Panc1 (cell line): ENCODE measurements at regions not wholly inside any gene's neighbourhood (a gene's known extent, or its start where the extent isn't known, plus 50 kb on each side); places are given as distances from the start of the nearest gene placed in this dataset.

Experiments
- POLR2AphosphoS5 ChIP-seq: IDR thresholded peaks from 2 replicates; pipeline ENCODE4 v1.6.1; 2012; ENCODE audit warnings: mild to moderate bottlenecking, low read depth, low read length, moderate library complexity
- TF ChIP-seq, protein P1 (sequence below), 2 experiments: IDR thresholded peaks; 2 replicates each; pipeline ENCODE4 v1.6.1; 2011 to 2012; ENCODE audit warnings: low read depth in 2 of 2, control low read depth in 1 of 2, low read length in 1 of 2, mild to moderate bottlenecking in 1 of 2, moderate library complexity in 1 of 2; ENCODE audit not compliant: insufficient read depth in 1 of 2

DNA sequence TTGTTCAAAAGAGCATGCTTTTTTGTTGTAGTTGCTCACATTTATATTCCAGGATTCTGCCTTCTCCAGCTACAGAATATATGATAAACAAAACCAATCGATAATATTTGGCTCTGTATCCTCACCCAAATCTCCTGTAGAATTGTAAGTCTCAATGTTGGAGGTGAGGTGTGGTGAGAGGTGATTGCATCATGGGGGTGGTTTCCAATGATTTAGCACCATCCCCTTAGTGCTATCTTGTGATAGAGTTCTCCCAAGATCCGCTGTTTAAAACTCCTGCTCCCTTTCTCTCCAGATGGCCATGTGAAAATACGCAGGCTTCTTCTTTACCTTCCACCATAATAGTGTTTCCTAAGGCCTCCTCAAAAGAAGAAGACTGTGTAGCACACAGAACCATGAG is 98.7 kb upstream of the SCN7A start:
- TF ChIP-seq POLR2AphosphoS5 = no peak
- TF ChIP-seq, protein P1, sequence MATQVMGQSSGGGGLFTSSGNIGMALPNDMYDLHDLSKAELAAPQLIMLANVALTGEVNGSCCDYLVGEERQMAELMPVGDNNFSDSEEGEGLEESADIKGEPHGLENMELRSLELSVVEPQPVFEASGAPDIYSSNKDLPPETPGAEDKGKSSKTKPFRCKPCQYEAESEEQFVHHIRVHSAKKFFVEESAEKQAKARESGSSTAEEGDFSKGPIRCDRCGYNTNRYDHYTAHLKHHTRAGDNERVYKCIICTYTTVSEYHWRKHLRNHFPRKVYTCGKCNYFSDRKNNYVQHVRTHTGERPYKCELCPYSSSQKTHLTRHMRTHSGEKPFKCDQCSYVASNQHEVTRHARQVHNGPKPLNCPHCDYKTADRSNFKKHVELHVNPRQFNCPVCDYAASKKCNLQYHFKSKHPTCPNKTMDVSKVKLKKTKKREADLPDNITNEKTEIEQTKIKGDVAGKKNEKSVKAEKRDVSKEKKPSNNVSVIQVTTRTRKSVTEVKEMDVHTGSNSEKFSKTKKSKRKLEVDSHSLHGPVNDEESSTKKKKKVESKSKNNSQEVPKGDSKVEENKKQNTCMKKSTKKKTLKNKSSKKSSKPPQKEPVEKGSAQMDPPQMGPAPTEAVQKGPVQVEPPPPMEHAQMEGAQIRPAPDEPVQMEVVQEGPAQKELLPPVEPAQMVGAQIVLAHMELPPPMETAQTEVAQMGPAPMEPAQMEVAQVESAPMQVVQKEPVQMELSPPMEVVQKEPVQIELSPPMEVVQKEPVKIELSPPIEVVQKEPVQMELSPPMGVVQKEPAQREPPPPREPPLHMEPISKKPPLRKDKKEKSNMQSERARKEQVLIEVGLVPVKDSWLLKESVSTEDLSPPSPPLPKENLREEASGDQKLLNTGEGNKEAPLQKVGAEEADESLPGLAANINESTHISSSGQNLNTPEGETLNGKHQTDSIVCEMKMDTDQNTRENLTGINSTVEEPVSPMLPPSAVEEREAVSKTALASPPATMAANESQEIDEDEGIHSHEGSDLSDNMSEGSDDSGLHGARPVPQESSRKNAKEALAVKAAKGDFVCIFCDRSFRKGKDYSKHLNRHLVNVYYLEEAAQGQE (IDR thresholded peaks at IDR 0.05; ENCODE audit: insufficient read depth in 1 of 2, low read depth in 2 of 2, low read length in 1 of 2) = no peak
